Amniotic epithelial cell (primary cell): ENCODE measurements at regions not wholly inside any gene's neighbourhood (a gene's known extent, or its start where the extent isn't known, plus 50 kb on each side); places are given as distances from the start of the nearest gene placed in this dataset.
A peak's percentile ranks its signal among the peaks of the same experiment; 100 is the strongest.

Source experiments
- DNase-seq: peaks from one replicate; pipeline ENCODE4 v3.0.0-alpha.2; 2010; ENCODE audit warnings: low read depth

DNA sequence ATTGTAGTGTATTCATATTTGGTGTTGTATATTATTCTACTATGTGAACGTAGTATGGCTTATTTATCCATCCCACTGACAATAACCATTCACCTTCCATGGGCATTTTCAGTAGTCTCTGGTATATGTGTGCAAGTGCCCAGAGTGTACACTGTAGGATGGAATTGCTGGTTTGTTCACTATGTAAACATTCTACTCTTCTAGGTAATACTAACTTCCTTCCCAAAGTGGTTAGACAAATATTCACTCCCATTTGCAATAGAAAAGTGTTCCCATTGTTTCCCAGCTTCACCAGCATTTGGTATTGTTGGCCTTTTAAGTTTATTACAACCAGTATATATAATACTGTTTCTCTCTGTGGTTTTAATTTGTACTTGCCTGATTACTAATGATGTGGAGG is 153.7 kb downstream of the C7orf25 start:
- DNase-seq, result no peak

- DNase-seq, result no peak
These were observed 155.0 kb downstream of the C7orf25 start for GRCh38 chr7:42756841-42757240.

DNA sequence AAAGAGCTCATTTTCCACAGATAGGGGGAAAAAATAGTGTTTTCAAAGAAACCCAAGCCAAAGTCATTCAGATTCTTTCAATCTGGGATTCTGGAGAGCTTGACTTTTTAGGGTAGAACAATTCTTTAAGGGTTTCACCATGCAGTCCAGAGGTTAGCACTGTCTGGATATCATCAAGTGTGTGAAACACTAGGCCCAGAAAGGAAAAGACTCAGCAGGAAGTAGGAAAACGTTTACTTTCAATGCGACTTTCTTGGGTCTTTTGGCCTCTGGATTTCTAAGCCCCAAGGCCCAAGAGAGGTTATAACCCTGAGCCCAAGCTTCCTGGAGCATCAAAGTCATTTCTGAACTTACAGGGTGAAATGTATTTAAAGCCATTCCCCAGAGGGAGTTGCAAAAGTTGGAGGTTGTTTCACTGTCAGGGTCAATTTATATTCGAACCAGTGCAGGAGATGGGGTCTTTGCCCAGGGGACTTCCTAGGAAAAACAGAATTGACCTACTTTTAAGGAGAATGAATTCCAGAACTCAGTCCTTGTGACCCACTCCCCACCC is 158.0 kb downstream of the C7orf25 start:
- no peak for DNase-seq

GRCh38 chr7:42753367-42753766 is 158.5 kb downstream of the C7orf25 start:
- no peak for DNase-seq

DNA sequence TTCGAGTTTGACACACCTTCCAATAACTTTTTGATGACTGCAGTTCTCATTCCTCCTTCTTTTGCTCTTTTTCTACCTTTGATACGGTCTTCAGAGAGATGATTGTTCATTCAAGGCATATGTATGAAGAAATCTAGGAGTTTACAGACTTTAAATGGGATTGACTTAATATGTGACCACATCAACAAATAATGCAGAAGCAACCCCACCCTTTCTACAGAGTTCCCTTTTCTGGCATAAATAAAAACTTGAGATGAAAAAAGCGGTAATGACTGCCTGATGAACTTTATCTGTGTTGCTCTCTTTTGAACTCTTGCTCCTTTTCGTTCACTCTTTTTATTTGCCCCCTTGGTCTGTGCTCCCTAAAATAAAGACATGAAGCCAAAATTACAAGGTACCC is 161.7 kb downstream of the C7orf25 start:
- no peak for DNase-seq

- peak; percentile 13 for DNase-seq
These were observed 164.8 kb downstream of the C7orf25 start for GRCh38 chr7:42747044-42747443.

DNA sequence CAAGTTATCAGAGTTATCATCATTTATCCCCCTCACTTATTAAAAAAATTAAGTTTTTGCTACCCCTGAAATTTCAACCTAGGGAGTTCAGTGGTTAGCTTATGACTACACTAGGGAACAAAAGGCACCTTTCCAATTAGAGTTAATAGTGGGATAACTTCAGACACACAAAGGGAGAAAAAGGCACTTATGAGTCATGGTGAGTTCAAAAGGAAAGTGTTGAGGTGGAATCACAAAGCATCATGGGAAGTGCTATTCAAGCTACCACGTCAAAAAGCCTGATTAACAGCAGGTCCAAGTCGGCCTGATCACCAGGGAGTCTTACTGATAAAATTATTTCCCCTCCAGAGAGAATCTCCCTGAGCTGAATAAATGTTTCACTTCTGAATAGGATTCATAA is 165.7 kb downstream of the C7orf25 start:
- no peak for DNase-seq

DNA sequence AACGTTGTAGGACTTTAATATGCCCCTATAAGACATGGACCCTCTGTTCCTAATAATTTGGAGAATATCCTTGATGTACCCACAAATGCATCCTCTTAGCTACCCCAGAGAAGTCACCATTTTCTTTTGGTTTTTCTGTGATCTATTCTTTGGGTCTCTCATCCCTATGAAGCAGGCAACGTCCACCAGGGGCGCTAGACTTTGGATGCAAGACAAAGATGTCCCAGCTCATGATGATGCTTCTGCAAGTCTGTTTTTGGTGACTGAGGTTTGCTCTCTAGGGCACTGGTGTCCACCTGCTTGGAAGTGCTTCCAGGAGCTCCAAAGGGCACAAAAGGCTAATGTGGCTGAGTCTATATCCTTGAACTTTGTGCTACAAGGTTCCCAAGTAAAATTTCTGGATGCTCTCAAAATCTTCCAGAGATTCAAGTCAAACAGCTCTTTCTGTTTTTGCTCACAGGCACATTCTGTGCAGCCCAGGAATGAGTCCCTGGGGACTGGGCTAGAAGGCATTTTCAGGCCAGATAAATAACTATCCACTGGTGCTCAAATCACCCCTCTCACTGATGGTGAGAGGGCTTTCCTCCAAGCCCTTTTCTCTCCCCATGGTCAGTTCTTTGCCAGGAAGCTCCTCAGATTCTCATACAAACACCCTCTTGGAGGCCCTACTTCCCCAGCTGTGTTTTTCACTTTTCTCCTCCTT is 166.4 kb downstream of the C7orf25 start:
- peak; percentile 25 for DNase-seq

DNA sequence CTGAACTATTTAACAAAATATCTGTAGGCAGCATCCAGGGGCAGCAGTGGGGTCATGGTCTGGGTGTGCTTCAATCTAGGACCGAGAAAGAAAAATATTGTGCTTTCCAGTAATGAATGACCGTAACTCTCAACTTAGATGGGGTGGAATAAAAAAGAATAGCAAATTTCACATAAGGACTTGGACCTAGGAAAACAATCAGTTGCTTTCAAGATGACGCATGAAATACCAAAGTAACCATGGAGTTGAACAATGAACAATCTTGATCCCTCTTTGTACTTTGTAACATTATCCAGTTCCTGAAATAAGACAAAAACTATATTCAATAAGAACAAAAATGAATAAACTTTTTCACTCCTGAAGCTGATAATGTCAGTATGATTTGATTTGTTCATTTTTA is 167.1 kb downstream of the C7orf25 start:
- no peak for DNase-seq

GRCh38 chr7:42743077-42743858 is 168.6 kb downstream of the C7orf25 start:
- no peak for DNase-seq

GRCh38 chr7:42742318-42742717 is 169.6 kb downstream of the C7orf25 start:
- DNase-seq, result no peak

DNA sequence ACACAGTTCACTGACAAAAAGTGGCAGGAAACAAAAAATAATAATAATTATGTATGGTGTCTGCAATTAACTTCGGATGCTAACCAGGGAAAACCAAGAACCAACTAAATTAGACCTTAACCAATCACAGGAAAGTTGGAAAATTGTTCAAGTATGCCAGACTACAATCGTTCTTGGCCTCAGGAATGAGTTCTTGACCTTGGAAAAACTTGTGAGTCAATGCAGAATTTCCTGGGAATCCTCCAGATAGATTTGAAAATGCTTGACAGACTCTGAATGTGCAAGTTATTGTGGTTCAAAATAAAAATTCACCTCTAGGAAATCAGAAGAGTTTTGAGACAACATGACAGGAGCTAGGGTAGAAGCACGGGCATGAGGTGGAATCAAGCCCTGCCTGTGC is 171.5 kb downstream of the C7orf25 start:
- DNase-seq, result peak; percentile 18

GRCh38 chr7:42739638-42740037 is 172.2 kb downstream of the C7orf25 start:
- DNase-seq, result no peak

DNA sequence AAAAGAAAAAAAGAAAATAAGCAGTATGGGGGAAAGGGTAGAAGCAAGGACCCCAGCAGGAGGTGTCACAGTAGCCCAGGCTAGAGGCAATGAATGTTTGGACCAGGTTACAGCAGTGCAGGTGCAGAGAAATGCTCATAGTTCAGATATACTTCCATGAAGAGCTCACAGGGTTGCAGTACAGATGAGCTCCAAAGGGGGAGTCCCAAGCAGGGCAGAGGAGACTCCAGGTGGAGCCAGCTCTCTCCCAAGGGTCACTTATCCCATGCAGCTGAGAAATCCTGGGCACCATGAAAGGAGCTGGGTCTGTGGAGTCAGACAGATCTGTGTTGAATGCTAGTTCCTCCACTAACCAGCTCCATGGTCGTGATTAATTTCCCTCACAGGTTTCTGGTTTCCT is 174.9 kb downstream of the C7orf25 start:
- DNase-seq, result peak; percentile 6

DNA sequence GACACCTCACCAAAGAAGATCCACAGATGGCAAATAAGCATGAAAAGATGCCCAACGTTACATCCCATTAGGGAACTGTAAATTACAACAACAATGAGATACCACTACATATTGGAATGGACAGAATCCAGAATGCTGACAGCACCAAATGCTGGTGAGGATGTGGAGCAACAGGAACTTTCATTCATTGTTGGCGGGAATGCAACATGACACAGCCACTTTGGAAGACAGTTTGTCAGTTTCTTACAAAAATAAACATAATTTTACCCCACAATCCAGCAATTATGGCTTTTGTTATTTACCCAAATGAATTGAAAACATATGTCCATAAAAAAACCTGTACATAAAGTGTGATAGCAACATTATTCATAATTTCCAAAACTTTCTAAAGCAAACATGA is 176.8 kb downstream of the C7orf25 start:
- DNase-seq, result no peak

DNA sequence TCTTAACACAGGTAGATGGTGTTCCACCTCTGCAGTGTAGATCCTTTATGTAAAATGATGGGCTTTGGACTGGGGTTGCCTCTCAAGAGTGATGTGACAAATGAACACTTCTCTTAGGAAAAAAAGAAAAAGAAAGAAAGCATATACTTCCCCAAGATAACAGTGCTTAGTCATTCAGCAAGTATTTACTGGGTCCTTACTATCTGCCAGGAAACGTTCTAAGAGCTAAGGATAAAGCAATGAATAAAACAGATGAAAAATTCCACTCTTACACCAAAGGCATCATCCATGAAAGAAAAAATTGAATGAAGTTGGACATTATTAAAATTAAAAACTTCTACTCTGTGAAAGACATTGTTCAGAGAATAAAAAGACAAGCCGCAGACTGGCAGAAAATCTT is 177.3 kb downstream of the C7orf25 start:
- DNase-seq, result peak; percentile 70

DNA sequence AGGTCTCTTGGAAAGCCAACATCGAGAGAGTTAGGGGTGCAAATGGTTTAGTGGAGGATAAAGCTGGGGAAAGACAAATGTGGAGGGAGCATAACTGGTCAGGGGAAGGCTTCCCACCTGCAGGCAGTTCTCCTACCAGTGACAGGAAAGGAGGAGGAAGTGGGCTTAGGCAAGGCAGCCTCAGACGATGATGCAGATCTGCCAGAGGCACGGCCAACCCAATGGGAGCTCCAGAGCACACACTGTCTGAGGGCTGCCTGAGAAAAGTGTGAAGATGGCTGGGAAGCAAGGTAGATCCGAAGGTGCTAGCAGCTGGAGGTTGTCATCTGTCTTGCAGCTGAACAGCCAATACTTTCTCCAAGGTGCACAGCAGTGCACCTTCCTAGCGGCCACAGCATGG is 178.8 kb downstream of the C7orf25 start:
- DNase-seq, result no peak

GRCh38 chr7:42730586-42730985 is 181.3 kb downstream of the C7orf25 start:
- no peak for DNase-seq

DNA sequence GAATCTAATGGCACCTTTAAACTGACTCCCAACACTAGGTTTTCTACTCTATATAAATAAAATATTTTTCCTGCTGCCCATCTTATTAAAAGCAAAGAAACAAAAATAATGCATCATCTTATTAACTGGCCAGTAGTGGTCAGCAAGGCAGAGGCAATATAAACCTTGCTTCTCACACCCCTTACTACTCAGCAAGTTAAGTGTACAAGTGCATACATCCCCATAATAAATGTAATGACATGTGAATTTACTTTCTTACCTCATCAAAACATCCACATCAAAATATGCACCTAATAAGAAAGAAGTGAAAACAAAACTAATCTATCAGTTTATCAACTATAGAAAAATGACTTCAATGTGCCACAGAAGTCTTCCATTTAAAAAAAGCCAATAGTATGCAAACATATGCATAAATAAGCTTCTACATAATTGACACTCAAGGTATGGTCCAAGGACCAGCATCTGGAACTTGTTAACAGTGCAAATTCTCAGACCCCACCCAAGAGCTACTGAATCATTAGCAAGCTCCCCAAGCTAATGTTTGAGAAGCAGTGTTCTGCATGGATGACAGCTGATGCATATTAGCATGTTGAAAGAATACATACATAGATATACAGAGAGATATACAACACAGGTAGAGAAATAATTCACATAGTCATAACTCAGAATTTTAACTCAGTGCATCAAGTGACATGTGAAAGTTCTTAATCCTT is 182.7 kb downstream of the C7orf25 start:
- DNase-seq, result no peak

DNA sequence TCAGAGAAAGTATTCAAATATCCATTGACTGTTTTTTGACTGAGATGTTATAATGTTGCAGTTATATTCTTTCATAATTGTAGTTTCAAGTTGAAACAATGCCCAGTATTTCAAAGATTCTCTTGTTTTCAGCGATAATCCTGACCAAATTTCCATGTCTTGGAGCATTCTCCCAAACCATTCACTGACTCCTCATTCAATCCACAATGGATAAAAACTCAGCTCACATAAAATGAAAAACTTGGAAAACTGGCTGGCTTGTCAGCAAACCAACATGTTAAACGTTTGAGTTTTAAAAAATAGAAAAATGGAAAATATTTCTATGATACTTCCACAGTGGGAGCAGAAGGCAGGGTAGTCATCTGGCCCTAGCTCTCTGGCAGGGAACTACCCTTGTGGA is 184.4 kb downstream of the C7orf25 start:
- DNase-seq, result no peak

- peak; percentile 73 for DNase-seq
These were observed 185.6 kb downstream of the C7orf25 start for GRCh38 chr7:42726066-42726785.

DNA sequence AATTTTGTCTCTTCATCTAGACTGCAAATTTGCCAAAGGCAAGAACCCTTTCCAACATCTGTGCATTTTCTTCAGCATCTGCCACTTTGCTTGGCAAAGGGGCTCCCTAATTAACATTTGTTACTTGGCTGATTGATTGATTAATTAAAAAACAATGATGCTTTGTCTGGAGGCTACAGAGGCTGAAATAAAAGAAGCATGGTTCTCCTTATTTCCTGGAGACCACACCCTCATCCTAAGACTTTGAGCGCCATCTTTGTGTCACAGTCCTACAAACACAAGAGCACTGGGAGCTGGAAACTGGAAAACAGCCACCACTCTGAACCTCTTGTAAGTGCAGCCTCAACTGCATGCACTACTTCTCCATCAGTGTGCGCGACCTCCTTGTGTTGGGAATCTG is 189.2 kb downstream of the C7orf25 start:
- DNase-seq, result no peak
